ENCODE measurements at regions not wholly inside any gene's neighbourhood (a gene's known extent, or its start where the extent isn't known, plus 50 kb on each side); places are given as distances from the start of the nearest gene placed in this dataset.
A peak's percentile ranks its signal among the peaks of the same experiment; 100 is the strongest.
"Not testable (repeated sequence)": the region's sequence is repeated elsewhere in the genome, so short reads cannot be mapped to it uniquely, and the experiment has no call there.

DNA sequence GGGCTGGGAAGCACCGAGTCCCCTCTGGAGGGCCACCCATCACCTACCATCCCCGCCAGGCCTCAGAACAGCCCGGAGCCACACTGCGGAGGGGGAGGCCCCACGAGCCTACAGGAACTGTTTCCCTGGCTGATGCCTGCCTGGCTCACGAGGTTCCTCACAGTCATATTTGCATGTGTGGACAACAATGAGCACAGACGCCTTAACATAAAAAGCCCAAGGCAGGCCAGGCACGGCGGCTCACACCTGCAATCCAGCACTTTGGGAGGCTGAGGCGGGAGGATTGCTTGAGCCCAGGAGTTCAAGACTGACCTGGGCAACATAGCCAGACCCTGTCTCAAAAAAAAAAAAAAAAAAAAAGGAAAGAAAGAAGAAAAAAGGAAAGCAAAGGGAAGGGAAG lies 125.9 kb downstream of the FAM53A start:
- no peak for DNase-seq

GRCh38 chr4:1557221-1557597 lies 126.9 kb downstream of the FAM53A start:
- DNase-seq = no peak

DNA sequence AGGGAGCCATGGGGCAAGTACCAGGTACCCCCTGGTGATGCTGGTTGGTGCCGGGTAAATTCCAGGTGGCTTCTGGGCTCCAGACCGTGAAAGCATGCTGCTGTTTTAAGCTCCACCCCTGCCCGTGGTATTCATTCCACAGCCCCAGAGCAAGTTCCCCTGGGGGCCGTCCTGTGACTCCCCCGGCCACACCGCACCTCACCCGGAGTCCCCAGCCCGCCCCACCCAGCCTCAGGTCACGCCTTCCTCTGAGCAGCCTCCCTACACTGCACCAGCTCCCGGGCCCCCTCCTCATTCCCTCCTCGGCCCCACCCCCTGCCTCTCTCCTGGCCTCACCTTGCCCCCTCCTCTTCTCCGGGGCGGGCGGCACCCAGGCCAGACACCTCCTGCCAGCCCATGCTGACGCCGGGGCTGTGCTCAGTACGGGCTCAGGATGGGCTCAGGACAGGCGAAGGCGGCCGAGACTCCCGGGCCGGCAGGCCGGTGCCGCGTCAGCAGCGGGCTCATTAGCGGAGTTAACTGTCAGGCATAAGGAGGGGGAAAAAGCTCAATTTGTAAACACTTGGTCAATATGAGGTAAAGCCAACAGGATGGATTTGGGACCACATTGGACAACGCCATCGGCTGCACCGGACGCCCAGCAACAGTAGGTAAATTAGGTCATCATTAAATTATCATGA lies 127.4 kb downstream of the FAM53A start:
- DNase-seq = no peak

GRCh38 chr4:1554876-1555265 lies 129.2 kb downstream of the FAM53A start:
- DNase-seq = peak; percentile 74 to 88

- no peak for DNase-seq
Observed at GRCh38 chr4:1554246-1554875, 129.8 kb downstream of the FAM53A start.

GRCh38 chr4:1553365-1553764 lies 130.7 kb downstream of the FAM53A start:
- no peak for DNase-seq

DNA sequence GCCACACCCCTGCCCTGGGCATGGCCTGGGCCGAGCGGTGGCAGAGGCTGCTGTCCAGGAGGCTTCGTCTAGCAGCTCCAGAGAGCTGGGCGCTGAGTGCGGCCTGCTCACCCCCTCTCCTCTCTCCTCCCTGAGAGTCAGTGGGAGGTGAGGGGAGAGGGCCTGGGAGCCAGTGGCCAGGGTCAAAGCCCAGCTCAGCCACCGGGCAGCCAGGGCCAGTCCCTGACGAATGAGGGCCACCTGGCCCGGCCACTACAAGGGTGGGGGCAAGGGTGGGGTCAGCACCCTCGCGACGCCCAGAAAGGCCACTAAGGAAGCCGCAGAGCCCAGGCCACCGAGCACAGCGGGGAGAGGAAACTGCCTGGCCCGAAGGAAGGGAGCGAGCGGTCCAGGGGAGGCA lies 131.7 kb downstream of the FAM53A start:
- no peak for DNase-seq

GRCh38 chr4:1551211-1551610 lies 132.9 kb downstream of the FAM53A start:
- DNase-seq = no peak

DNA sequence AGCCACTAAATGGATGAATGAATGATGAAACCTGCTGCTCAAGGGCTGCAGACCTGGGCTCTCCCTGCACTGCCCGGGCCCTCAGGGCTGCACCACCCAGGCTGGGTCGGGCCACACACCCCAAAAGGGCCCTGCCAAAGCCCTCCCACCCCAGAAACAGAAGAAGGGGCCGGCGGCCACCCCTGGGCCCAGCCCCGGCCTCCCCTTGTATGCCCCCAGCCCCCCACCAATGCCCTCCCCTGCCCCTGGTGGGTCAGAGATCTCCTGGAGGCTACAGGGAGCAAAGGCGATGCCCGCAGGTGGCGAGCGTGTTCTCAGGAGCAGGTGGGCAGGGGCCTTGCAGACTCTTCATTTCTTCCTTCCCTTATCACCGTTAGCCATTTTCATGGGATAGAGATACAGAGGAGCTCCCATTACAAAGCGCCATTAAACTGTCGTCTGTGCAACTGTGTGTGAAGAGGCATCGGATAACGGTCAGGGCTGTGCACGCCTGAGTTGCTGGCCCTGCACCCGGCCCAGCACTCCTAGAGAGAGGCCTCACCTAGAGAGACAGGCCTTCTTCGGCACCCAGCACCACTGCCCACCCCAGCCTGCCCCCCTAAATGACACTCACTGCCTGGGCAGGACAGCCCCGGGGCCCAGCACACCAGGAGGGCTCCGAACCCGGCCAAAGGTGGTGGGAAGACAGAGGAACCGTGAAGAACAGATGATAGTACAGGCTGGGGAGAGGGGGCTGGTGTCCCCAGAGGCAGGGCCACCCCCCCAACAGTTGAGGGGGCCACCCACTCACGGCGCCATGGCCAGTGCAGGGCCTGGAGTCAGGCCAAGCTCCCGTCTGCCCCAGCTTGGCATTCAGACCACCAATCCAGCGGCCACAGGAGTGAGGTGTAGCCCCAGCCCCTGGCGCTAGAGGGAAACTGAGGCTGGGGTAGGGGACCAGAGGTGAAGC lies 133.7 kb downstream of the FAM53A start:
- no peak for DNase-seq

DNA sequence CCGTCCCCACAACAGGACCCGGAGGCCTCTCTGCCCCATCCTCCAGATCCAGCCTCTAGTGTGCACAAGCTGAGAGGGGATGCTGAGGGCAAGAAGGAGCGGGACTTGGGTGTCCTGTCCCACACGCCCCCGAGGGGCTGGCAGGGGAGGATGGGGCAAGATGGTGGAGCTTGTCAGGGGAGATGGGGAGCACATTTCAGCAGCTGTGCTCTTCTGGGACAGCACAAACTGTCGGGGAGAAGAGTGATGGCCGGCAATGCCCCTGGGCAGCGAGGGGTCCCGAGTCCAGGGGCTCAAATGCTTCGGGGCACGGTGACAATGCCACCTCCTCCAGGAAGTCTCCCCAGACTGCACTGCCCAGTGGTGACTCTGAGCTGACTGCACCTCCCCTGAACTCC lies 134.5 kb downstream of the FAM53A start:
- DNase-seq = no peak

GRCh38 chr4:1548827-1549637 lies 135.1 kb downstream of the FAM53A start:
- DNase-seq = not testable (repeated sequence)

- no peak for DNase-seq
Observed at GRCh38 chr4:1547856-1548826, 136.0 kb downstream of the FAM53A start.

- no peak for DNase-seq
Observed at GRCh38 chr4:1547131-1547855, 136.8 kb downstream of the FAM53A start.

GRCh38 chr4:1544861-1545281 lies 138.6 kb upstream of the NKX1-1 start:
- DNase-seq = peak in 1 of 2 experiments; percentile 7

GRCh38 chr4:1544435-1544834 lies 138.2 kb upstream of the NKX1-1 start:
- DNase-seq = not testable (repeated sequence)

- no peak for DNase-seq
Observed at GRCh38 chr4:1543976-1544375, 137.7 kb upstream of the NKX1-1 start.

DNA sequence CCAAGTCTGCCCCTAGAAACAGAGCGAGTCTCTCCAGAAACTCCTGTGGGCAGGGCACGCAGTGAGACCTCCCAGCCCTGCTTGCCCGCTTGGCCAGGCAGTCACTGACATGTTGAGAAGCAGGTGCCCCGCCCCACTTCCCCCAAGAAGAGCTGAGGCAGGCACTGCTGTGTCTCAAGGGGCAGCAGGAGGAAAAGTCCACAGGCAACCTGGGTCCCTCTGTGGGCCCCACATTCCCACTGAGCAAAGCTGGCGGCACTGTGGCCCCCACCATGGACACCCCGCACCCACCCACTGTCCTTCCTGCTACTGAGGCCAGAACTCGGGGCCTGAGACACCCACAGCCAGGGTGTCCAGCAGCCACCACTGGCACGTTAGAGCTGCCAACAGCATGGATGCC lies 137.3 kb upstream of the NKX1-1 start:
- no peak for DNase-seq

- no peak for DNase-seq
Observed at GRCh38 chr4:1542516-1543320, 136.5 kb upstream of the NKX1-1 start.

GRCh38 chr4:1542226-1542490 lies 135.9 kb upstream of the NKX1-1 start:
- no peak for DNase-seq

All from NCI-H2081 (cell line).